ENCODE measurements at regions not wholly inside any gene's neighbourhood (a gene's known extent, or its start where the extent isn't known, plus 50 kb on each side); places are given as distances from the start of the nearest gene placed in this dataset.
"Not testable (repeated sequence)": the region's sequence is repeated elsewhere in the genome, so short reads cannot be mapped to it uniquely, and the experiment has no call there.

DNA sequence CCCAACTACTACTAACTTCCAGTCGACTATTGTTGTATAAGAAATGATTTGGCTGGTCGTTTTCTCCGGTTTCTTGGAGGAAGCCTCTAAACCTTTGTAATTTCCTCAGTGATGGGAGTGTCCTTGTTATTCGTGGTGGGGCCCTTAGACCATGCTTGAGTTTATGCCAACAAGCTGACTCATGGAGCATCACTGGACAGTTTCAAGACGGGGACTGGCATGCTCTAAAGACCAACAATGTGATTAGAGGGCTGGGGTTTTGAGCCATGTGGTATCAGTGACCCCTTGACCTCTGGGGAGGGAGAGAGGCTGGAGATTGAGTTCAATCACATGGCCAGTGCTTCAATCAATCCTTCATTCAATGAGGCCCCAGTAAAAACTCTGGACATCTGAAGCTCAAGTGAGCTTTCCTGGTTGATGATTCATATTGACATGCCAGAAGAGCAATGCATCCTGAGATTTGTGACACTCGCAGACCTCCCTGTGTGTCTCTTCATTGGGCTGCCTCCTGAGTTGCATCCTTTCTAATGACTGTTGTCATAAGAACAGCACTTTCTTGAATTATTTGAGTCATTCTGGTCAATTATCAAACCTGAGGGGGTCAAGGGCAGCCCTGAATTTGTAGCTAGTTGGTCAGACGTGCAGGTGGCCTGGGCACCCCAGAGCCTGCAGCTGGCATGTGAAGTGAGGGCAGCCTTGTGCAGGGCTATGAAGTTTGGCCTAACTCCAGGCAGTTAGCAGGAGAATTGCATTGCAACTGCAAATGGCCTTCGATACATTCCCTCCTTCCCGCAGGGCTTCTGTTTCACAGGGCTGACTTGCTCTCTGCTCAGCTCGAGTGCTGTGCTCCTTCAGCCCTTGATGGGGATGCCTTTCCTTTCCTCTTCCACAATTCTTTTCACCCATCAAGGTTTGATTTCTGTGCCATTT lies 246.5 kb downstream of the FGF9 start:
- no peak for FAIRE-seq

DNA sequence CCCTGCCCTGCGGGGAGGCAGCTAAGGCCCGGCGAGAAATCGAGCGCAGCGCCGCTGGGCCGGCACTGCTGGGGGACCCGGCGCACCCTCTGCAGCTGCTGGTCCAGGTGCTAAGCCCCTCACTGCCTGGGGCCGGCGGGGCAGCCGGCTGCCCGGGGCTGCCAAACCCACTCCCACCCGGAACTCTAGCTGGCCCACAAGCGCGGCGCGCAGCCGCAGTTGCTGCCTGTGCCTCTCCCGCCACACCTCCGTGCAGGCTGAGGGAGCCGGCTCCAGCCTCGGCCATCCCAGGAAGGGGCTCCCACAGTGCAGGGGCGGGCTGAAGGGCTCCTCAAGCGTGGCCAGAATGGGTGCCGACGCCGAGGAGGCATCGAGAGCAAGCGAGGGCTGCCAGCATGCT lies 249.9 kb downstream of the FGF9 start:
- not testable (repeated sequence) for FAIRE-seq

DNA sequence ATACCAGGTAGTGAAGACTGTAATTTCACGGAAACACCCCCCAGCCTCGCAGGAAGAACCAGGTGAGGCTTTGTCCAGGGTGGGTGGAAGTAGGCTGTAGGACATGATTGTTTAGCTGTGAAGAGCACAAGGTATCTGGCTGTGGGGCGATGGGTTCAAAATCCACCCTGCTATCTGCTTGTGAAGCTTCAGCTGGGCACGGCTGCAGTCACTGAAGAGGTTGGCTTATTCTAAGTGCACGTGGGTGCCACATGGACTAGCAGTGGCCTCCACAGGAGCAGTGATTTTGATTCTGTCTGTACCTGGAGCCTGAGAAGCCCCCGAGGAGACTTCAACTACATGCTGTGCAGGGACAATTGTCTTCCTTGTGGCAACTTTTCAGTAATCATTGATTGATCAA lies 254.1 kb downstream of the FGF9 start:
- FAIRE-seq: no peak

DNA sequence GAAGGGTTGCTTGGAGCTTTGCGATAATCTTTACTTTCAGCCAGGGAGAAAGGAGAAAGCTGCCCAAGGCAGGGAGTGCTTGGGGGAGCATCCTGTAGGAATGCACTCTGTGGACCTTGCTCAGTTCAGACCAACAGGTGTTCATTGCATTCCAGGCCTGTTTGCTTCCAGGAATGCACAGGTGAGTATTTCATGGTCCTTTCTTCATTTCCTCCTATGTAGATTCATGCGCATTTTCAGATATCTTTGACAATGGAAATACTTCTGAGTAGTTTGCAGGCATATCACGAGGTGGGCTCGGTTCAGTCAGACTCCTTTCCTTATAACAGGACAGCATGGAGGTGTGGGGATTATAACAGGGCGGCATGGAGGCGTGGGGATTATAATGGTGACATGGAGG lies 254.8 kb downstream of the FGF9 start:
- FAIRE-seq: no peak

DNA sequence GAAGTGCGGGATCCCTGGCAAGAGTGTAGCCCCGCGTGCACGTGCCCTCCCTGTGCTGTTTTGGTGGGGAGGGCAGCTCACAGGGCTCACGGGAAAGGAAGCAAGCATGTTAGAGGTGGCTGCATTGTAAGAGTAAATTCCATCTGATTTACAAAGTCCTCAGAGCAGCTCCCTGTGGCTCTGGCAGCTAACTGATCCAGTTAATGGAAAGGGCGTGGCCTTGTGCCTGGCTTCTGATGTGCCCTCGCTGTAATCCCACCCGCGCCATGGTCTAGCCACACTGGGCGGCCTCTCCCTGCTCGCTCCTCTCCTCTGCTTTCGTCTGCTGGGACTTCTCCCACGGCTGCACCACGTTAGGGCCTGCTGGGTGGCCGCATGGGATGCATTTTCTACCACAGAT lies 258.5 kb downstream of the FGF9 start:
- no peak for FAIRE-seq

DNA sequence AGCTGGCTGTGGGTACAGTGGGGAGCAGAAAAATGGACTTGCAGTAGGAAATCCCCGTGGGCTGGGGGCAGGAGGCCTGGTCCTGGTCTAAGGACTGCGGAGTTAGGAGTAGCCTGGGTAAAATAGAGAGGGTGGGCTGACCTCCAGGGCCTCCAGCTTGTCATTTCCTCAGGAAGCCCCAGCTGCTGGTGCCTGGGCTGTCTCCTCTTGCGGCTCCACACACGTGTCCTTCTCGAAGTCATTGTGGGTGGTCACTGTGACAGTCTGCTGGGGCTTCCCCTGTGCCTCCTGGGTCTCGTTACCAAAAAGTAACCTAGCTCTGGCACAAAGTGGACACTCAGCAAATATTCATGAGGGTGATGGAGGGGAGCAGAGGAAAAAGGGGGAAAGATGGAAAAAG lies 259.7 kb downstream of the FGF9 start:
- FAIRE-seq: no peak

DNA sequence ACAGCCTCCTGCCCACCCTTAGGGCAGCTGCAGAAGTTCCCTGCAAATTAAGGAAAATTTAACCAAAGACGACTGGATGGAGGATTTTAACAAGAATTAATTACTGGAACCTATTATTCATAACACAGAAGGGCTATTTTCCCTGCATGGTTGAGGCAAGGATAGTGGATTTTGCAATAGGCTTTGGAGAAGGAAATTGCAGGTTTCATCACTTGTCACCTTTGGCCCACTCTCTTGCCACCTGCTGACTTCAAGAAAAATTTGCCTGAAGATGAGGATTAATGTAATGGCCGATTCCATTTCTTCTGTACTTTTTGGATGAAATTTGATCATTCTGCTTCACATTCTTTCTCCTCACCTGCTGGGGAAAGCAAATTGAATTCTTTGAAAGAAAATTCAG lies 261.7 kb downstream of the FGF9 start:
- no peak for FAIRE-seq

DNA sequence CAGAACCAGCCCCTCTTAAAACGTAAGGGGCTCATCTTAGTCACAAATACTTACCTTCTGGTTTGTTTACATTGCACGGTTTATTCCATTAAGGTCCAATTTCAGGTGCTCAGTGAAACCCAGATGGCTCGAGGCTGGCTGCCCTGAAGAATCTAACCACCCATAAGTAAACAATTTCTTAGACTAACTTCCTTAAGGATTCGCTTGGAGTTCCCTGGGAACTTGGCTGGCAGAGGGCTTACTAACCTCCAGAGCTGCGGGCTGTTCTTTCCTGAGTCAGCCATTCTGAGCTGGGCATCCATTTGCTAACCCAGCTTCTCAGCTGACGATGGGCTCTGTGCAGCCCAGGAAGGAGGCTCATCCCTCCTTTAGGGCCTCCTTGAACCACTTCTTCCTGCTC lies 262.1 kb downstream of the FGF9 start:
- no peak for FAIRE-seq

DNA sequence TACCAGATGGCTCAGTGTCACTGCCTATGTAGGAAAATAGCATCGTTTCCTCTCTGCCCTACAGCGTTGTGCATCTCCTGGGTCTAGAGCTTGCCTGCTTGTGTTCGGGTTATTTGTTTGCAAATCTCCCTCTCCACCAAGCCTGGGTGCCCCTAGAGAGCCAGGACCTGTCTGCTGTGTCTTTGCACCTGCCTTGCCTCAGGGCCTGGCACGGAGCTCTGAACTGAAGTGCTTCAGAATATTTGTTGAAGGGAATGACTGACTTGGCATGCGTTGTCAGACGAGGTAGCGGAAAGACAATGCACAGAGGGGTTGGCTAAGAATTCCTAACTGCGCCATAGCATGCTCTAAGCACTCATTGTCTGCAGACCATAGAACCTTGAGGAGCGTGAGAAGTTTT lies 263.4 kb downstream of the FGF9 start:
- no peak for FAIRE-seq

DNA sequence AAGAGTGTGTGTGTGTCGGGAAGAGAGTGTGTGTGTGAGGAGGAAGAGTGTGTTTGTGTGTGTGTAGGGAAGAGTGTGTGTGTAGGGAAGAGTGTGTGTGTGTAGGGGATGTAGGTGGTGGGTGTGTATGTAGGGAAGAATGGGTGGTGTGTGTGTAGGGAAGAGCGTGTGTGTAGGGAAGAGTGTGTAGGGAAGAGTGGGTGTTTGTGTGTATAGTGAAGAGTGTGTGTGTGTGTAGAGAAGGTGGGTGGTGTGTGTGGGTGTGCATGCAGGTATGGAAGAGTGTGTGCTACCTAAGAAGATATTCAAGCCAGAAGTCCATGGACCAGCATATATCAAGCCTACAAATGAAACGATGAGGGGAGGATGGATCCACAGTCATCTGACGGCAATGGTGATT lies 265.8 kb downstream of the FGF9 start:
- no peak for FAIRE-seq

DNA sequence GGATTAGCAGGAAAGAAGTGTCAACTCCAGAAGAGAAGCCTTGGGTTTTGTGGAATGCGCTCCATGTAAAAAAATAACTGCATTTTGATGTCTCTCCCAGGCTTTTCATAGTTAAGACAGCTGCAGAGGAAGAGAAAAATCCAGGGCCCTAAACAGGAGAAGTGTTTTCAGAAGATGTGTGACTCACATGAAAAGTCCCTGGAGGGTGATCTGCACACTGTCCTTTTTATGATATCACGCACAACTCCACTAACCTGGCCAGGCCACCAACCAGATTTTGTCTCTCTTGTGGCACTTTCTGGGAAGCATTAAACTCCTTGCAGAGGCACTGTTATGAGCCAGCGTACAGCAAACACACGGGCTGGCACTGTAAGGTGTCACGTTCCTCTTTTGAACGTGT lies 267.3 kb downstream of the FGF9 start:
- no peak for FAIRE-seq

DNA sequence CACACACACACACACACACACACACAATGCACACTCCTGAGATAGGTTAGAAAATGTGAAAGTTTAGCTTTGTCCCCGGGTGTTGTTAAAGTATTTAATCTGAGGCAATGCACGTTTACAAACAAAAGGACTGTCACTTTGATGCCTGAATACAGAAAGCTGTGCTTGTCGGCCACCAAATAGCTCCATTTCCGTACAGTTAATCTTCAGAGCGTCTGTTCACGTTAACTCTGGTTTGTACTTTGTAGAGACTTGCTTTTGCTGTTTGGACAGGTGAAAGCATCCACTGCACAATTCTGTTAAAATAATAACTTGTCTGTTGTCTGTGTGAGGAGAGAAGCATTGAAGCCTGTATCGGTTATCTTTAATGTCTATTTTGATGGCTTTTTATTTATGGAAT lies 267.8 kb downstream of the FGF9 start:
- FAIRE-seq: no peak

DNA sequence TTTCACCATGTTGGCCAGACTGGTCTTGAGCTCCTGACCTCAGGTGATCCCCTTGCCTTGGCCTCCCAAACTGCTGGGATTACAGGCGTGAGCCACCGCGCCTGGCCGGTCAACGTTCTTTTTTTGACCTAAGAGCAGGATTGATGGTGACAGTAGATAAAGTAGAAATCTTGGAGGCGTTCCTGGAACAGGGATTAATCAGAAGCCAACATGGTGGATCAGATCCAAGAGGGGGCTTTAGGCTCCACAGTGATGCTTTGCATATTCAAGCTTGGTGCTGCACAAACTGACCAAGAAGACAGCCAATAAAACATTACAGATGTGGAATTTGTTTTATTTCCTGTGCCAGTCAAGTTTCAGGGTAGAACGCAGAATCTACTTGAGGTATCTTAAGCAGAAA lies 271.2 kb downstream of the FGF9 start:
- FAIRE-seq: no peak

DNA sequence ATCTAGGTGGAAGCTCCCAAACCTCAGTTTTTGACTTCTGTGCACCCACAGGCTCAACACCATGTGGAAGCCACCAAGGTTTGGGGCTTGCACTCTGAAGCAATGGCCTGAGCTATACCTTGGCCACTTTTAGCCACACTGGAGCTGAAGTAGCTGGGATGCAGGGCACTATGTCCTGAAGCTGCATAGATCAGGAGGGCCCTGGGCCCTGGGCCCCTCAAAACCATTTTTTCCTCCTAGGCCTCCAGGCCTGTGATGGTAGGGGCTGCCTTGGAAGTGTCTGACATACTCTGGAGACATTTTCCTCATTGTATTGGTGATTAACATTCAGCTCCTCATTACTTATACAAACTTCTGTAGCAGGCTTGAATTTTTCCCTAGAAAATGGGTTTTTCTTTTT lies 273.7 kb downstream of the FGF9 start:
- no peak for FAIRE-seq

DNA sequence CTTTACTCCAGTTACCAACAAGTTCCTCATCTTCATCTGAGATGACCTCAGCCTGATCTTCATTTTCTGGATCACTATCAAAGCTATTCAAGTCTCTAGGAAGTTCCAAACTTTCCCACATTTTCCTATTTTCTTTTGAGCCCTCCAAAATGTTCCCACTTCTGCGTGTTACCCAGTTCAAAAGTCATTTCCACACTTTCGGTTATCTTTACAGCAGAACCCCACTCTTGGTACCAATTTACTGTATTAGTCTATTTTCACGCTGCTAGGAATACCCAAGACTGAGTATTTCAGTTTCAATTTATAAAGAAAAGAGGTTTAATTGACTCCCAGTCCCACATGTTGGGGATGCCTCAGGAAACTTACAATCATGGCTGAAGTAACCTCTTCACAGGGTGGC lies 274.3 kb downstream of the FGF9 start:
- no peak for FAIRE-seq

DNA sequence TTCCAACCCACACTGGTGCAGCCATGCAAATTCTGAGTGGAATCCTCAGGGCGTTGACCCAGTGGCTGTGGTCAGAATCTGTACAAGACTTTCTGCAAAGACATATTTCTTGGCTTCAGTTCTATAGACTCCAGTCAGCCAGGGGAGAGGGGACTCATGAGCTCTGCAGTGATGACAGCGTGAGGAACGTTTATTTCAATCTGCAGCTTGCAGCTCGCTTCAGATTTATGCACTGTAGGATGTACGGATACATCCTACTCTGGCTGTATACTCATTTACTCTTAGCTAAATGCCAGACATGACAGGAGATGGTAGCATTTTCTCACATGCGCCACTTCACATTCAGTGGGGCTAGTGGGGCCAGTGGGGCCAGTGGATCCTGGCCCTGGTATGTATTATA lies 276.1 kb downstream of the FGF9 start:
- FAIRE-seq: no peak

DNA sequence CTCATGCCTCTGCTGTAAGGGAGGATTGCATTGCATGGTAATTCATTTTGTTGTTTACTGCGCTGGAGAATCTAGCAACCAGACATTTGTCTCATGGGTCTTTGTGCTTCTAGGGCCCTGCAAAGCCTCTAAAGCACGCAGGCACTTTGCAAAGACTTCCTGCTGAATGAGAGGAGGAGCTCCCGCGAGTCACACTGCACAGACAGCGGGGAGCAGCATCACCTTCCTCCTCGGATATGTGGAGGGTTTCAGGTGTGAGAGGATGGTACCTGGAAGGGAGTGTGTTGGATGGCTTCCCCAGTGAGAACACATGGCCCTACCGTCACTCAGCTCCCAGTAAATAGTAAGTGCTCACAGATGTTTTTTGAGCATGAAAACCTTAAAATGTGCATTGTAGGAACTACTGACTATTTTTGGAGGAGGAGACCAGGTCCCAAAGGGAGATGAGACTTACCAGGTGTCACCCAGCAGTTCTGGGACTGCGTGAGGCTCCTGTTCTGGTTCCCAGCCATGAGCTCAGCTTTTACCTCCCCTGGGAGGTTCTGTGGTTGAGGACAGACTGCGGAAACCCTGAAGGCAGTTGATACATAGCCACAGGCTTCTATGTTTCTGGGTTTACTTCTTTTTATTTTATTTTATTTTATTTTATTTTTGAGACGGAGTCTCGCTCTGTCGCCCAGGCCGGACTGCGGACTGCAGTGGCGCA lies 278.0 kb downstream of the FGF9 start:
- no peak for FAIRE-seq

DNA sequence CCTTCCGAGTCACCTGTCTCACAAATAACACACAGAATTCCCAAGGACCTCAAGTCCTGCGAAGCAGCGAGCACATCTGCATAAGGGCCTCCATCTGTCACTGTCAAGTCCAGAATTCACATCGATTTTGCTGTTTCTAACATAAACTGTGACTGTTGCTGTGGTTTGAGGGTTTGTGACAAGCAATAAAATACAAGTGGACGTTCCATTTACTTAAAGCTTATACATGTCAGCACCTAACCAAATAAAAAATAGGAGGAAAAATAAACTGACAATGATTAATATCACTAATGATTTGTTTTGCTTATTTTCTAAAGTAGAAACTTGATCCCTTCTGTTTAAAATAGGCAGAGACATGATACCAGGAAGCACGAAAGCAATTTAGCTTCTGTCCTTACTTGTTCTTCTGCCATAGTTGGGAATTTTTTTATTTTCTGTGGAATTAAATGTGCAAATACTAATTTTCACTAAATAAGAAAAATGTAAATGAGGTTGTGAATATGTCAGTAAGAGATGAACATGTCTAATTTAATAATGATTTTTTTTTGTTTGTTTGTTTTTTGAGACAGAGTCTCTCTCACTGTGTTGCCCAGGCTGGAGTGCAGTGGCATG lies 279.1 kb downstream of the FGF9 start:
- FAIRE-seq: no peak

DNA sequence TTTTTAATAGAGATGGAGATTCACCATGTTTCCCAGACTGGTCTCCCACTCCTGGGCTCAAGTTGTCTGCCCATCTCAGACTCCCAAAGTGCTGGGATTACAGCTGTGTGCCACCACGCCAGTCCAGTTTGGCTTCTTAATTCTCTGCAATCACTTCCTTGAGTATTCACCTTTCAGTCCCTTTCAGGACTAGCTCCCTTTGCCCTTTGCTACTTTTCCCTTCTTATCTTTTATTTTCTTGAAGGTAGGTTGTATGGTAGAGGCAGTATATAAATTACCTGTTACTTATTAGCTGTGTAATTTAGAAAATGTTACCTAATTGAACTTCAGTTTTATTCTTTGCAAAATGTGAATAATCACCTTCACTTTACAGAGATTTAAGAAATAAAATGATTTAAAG lies 285.8 kb downstream of the FGF9 start:
- no peak for FAIRE-seq

DNA sequence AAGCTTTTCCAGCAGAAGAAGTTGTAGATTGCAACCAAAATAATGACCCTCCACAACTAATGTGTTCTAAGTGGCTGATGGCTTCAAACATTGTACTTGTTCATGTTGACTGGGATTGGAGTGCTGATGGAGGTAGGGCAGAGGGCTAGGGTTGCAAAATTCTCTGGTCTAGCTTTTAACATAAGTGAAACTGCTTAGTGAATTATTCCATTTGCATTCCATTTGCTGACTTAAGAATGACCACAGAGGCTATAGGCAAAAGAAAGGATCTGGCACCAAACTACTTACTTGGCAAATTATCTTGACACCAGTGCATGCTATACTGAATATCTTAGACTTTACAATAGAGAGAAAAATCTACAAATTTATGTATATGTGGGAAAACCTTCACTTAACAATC lies 287.0 kb downstream of the FGF9 start:
- FAIRE-seq: no peak

DNA sequence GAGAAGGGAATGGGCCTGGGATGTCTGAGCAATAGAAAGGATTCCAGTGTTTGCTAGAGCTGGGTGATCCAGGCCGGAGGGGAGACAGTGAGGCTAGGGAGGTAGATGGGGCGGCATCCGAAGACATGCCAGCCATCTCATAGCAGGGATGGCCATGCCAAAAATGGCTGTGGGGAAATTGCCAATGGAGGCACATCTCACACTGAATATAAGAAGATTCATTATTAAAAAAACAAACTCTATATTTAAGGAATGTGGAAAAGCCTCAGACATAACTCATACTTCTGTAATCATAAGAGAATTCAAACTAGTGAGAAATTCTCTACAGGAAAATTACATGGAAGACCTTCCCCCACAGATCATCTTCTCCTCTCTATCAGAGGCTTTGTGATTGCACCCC lies 289.2 kb downstream of the FGF9 start:
- no peak for FAIRE-seq

DNA sequence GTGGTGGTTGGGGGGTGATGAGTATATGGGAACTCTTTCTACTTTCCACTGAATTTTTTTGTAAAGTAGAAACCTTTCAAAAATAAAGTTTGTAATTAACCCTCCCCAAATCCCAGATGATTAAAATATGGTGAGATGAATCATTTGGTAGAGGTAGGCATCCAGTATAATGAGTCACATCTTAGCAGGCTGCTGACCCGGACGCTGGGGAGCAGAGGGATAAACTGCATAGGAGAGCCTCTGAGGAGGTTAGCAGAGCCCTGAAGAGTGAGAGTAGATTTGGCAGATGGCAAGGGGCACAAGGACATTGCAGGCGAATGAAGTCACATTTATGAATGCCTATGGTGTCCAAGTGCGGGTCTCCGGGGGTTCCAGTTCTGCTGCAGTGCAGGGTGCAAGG lies 293.8 kb downstream of the FGF9 start:
- FAIRE-seq: no peak

DNA sequence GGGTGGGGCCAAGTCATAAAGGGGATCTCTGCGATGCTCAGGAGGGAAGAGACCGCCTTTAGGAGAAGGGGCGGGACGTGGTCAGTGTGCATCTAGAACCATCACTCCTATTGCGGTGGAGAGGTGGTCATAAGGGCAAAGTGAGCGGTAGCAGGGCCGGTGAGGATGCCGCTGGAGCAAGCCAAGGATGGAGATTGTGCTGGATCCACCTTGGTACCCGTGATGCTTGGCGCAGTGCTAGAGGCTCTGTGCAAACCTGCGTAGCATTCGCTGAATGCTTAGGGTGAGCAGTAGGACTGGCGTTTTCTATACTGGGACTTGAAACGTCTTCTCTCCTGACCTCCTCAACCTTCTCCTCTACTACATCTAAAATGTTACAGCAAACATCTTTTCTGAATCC lies 294.2 kb downstream of the FGF9 start:
- no peak for FAIRE-seq

DNA sequence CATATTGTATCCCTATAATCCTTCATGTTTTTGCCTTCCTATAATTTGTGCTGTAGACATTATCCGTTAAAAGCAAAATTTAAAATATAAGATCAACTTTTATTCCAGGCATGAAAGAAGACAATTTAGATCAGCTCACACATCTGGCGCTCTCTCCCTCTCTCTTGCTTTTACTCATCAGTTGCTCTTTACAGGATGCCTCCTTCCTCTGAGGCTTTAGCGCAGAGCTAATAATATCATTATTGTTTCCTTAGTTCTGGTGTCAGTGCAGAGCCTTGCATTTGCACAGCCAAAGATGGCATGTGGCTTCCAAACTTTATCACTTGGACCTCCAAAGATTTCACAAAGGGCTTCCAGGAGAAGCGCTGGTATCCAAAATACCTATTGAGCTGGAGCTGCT lies 295.1 kb downstream of the FGF9 start:
- FAIRE-seq: no peak

All from endometrium (tissue), 2 donors.